Glomerular endothelial cell (primary cell): ENCODE measurements at regions not wholly inside any gene's neighbourhood (a gene's known extent, or its start where the extent isn't known, plus 50 kb on each side); places are given as distances from the start of the nearest gene placed in this dataset.

ENCODE experiments used
- DNase-seq: peaks from one replicate; pipeline ENCODE4 v3.0.0-alpha.2; 2011; ENCODE audit warnings: low read depth, low spot score; ENCODE audit errors: extremely low read depth

GRCh38 chr11:134882671-134883297, 470.7 kb upstream of the B3GAT1 start:
- no peak for DNase-seq

DNA sequence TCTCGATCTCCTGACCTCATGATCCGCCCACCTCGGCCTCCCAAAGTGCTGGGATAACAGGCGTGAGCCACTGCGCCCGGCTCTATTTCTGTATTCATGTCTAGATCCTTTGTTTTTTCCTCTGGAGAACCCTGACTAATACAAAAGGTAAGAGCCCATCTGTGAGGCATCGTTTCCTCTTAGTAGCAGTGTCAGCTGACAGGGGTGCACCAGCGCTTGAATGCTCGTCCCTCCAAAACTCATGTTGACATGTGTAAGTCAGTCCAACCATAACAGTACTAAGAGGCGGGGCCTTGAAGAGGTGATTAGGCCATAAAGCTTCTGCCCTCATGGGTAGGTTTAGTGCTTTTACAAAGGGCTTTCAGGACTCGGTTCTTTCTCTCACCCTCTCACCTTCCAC, 470.1 kb upstream of the B3GAT1 start:
- DNase-seq, result no peak

DNA sequence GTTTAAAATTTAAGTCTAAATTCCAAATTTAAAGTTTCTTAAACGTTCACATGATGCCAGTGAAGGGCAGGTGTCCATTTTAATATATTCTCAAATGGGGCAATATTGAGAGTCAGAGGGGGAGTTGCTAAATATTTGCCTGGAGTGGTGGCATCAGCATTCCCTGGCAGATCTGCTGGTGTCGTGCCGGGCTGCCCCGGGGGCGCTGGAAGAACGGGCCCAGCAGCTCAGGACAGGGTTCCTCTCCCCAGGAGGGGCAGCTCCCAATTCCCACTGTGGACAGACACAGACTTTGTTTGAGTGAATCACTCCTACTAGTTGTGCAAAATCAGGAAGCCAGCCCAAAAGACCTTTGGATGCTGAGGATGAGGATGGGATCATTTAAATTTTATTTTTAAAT, 468.7 kb upstream of the B3GAT1 start:
- no peak for DNase-seq

GRCh38 chr11:134879931-134880330, 467.9 kb upstream of the B3GAT1 start:
- DNase-seq, result no peak

GRCh38 chr11:134879341-134879740, 467.3 kb upstream of the B3GAT1 start:
- DNase-seq, result no peak

- no peak for DNase-seq
These were observed 466.7 kb upstream of the B3GAT1 start for GRCh38 chr11:134878785-134879184.

DNA sequence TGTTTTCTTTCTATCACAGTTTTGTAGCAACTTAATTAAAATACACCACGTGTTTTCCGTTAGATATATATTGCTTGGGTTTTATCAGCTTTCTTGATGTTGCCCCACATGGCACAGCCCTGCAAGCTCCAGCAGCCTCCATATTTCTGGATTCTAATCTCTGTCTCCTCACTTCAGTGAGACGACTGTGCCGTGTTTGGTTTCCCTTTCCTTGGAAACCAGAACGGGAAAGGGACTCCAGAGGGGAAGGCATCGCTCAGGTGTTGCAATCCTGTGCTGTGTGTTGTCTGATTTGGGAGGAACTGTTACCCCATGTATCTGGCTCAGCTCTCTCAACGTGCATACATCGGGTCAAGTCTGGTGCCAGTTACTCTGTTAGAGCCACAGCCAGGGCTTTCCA, 464.2 kb upstream of the B3GAT1 start:
- DNase-seq, result no peak

DNA sequence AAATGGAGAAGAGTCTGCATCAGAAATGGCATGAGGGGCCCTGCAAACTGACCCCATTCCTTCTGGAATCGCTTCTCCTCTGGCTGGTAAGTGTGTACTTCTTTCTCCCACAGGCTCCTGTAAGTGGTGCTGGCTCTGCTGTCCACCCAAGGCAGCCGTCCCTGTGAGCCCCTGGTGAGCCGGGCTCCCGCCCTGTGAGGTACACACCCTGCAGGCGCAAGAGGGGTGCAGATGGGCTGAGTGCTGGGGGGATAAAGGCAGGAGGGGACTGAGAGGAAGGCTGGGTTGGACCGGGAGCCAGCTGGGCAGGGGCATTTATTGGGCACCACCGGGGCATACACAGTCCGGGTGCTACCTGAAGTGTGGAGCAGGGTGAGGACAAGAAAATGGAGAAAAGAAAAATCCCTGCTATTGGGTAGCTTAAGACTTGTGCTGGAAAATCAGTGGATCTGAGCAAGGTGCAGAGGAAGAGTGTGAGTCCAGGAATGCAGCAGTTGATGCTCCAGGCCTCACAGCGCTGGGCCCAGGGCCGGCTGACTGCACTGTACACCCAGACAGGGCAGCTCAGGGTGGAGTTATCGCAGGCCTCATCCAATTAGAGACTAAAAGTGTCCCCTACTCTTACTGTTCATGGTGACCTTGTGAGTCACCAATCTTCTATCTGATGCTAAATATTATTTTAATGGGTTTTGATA, 455.1 kb upstream of the B3GAT1 start:
- no peak for DNase-seq

- DNase-seq, result no peak
These were observed 454.2 kb upstream of the B3GAT1 start for GRCh38 chr11:134866215-134866614.

GRCh38 chr11:134864968-134865305, 452.9 kb upstream of the B3GAT1 start:
- DNase-seq, result no peak

DNA sequence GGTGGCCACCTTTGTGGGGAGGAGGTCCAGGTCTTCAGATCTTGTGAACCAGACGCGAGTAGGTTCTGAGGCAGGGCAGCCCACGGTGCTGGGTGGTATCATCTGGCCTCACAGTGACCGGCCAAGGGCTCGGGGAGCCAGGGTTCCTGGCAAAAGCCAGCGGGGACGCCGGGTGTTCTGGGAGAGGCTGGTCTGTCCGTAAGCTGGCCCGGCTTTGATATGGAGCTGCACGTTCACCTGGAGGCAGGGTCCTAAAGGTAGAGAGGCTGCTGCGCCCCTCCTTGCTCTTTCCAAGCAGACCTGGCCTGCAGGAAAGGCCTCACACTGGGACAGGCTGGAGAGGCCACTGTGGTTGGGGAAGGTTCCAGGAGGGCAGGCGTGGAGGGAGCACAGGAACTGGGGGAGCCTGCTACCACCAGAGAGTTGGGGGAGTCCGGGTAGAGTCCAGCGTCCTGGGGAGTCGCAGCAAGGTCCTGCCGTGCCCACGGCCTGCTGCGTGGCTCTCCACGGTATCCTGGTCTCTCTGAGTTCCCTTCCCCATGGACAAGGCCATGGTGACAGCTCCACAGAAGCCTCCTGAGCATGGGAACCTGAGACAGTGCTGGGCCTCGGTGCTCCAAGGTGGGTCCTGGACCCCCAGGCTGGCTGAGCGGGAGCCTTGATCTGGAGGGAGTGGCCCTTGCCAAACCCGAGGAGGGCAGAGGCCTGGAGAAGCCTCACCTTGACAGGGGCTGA, 452.4 kb upstream of the B3GAT1 start:
- no peak for DNase-seq

DNA sequence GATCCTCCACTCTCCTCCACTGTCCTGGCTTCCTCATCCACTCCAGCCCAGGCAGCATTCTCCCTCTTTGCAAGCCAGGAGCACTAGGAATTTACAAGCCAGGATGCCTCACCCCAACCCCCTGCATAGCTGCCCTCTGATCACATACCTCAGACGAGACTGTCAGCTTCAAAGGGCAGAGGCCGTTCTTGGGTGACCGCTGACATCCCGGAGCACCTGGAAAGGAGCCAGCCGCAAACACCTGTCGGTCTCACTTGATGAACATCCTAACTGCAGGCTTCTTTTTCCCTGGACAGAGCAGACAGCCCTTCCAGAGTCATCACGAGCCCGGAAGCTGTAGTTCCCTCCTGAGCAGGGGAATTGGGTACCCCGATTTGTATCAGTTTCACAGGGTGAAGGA, 451.3 kb upstream of the B3GAT1 start:
- DNase-seq, result no peak

DNA sequence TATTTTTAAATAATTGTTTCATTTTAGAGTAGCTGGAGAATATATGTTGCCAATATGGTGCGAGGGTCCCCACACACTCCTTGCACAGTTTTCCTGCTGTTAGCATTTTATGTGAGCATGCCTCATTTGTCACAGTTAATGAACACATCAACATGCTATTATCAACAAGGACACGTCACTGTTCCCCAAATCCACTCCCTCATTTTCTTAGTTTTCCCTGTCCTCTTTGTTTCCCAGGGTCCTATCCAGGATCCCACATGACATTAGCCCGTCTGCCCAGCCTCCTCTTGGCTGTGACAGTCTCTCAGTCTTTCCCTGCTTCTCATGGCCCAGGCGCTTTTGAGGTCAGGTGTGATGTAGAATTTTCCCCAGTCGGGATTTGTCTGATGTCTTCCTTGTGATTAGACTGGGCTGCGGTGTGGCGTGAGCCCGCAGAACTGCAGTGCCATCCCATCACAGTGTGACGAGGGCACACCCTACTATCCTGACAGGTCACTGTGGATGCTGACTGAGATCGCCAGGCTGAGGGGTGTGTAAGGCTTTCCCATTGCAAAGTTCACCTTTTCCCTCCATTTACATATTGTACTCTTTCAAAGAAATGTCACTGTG, 450.6 kb upstream of the B3GAT1 start:
- no peak for DNase-seq

DNA sequence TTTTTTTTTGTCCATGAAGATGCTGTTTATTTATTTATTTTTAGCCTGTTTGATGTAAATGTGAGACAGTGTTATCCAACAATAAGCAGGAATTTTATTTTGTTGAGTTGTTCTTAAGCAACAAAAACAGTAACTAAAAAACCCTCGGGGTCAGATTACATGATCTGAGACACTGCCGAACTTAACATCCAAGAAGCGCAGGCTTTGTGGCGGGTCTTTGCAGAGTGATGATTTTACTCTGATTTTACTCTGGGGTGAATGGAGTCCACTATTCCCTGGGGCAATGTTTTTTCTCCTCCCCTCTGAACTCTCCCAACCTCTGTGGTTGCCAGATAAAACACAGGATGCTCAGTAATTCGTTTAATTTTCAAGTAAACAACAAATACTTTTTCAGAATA, 450.1 kb upstream of the B3GAT1 start:
- DNase-seq, result no peak

GRCh38 chr11:134861490-134862104, 449.6 kb upstream of the B3GAT1 start:
- DNase-seq, result no peak

DNA sequence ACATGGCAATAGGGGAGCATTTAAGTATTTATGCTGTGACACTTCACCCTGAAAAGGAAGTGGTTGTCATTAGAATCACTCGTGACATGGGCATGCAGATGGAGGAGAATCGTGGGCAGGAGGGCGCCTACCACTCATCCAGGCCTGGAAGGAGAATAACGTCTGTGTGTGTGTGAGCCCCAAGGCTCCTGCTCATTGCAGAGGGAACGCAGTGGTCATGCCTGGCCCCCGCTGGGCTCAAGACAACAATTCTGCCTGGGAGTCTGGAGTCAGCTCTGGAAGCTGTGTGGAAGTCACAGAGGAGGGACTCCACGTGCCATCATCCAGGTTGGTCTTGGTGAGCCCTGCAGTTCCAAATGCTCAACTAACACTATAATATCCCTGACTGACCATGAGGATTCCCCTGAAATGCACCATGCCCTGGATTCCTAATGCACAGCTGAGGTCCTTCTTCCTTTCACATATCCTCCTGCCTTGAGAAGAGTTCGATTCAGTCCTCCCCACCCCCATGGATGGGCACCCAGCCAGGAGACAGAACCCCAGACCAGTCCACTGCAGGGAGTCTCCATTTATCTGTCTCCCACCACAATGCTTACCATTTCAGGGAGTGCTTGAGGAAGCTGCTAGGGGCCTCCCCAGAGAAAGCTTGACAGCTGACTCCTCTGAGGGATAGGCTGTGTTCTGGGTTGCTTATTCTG, 446.9 kb upstream of the B3GAT1 start:
- DNase-seq, result no peak

DNA sequence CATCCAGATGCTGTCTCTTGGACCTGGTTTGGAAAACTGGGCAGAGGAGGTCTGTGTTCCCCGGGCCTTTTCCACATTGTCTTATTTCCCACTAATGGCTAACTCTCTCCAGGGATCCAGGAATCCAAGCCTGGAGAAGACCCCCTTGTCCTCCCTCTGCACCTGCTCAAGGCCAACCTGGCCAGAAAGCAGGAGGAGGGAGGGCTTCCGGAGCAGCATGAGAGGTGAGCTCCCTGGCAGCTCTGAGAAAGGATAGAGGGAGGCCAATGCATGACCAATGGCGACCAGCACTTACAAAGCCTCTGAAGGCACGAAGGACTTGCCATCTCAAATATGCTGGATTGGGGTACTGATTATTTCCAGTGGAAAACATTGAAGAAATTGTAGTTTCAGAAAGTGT, 445.0 kb upstream of the B3GAT1 start:
- no peak for DNase-seq

GRCh38 chr11:134856056-134856971, 444.3 kb upstream of the B3GAT1 start:
- DNase-seq, result no peak
